SK-N-SH (cell line): ENCODE measurements at regions not wholly inside any gene's neighbourhood (a gene's known extent, or its start where the extent isn't known, plus 50 kb on each side); places are given as distances from the start of the nearest gene placed in this dataset.

Experiments
- CTCF ChIA-PET: fragments of 300-600, 350-600 bp; formaldehyde crosslinking; extraction: SDS; loops from one replicate; lab custom pipeline; 2021; lab: Yijun Ruan, JAX
- POLR2A ChIA-PET: fragments of 350-600 bp; sonication (Branson Sonifier 250); formaldehyde crosslinking; extraction: SDS; loops from one replicate; lab custom pipeline; 2020; ENCODE audit warnings: antibody characterized with exemption, inconsistent platforms; lab: Yijun Ruan, JAX
- DNase-seq: peaks from one replicate; pipeline ENCODE4 v3.0.0; 2012
- H2AFZ ChIP-seq: fragments of 200-600 bp; sonication (generic); 2 replicates; pipeline ENCODE4 v1.8.1; 2016; ENCODE audit warnings: antibody characterized with exemption, mild to moderate bottlenecking, low read depth
- H3F3A ChIP-seq: fragments of 200-600 bp; sonication (generic); replicated peaks from 2 replicates; pipeline ENCODE3; 2016; ENCODE audit warnings: antibody characterized with exemption, mild to moderate bottlenecking; ENCODE audit not compliant: insufficient read depth
- H3K27ac ChIP-seq, 2 experiments: fragments of 200-500 bp in 1 of 2; fragments of 200-600 bp in 1 of 2; sonication (Bioruptor generic) in 1 of 2; sonication (generic), shearing (Covaris generic) in 1 of 2; 2 replicates each; pipeline versions ENCODE4 v1.5.1 to v1.6.1; 2014 to 2016; ENCODE audit warnings: low read depth in 2 of 2, inconsistent platforms in 1 of 2, low read length in 1 of 2, mild to moderate bottlenecking in 1 of 2, mixed read lengths in 1 of 2
- H3K27me3 ChIP-seq: fragments of 200-600 bp; sonication (generic), shearing (Covaris generic); 2 replicates; pipeline ENCODE4 v1.6.1; 2016; ENCODE audit warnings: mixed run types; ENCODE audit not compliant: insufficient read depth
- H3K36me3 ChIP-seq, 2 experiments: fragments of 200-500 bp in 1 of 2; fragments of 200-600 bp in 1 of 2; sonication (Bioruptor generic) in 1 of 2; sonication (generic) in 1 of 2; replicated peaks in 1 of 2; 2 replicates each; pipeline versions ENCODE3 to v1.5.1; 2014 to 2016; ENCODE audit warnings: low read length in 1 of 2, mild to moderate bottlenecking in 1 of 2; ENCODE audit not compliant: insufficient read depth in 2 of 2, control insufficient read depth in 1 of 2
- H3K4me1 ChIP-seq, 2 experiments: fragments of 200-500 bp in 1 of 2; fragments of 200-600 bp in 1 of 2; sonication (Bioruptor generic) in 1 of 2; sonication (generic), shearing (Covaris generic) in 1 of 2; 2 replicates each; pipeline versions ENCODE4 v1.5.1 to v1.6.1; 2014 to 2016; ENCODE audit warnings: low read depth in 1 of 2, low read length in 1 of 2, mixed run types in 1 of 2; ENCODE audit not compliant: insufficient read depth in 2 of 2, control insufficient read depth in 1 of 2
- H3K4me2 ChIP-seq: fragments of 200-600 bp; sonication (generic), shearing (Covaris generic); 2 replicates; pipeline ENCODE4 v1.6.1; 2017; ENCODE audit warnings: mixed run types
- H3K4me3 ChIP-seq, 2 experiments: fragments of 200-500 bp in 1 of 2; fragments of 200-600 bp in 1 of 2; sonication (Bioruptor generic) in 1 of 2; sonication (generic), shearing (Covaris generic) in 1 of 2; 2 replicates each; pipeline versions ENCODE4 v1.5.1 to v1.8.1; 2014 to 2016; ENCODE audit warnings: low read depth in 2 of 2, inconsistent platforms in 1 of 2, low read length in 1 of 2, mild to moderate bottlenecking in 1 of 2, mixed read lengths in 1 of 2, moderate library complexity in 1 of 2
- H3K79me2 ChIP-seq: fragments of 200-600 bp; sonication (generic); 2 replicates; pipeline ENCODE4 v1.8.1; 2017; ENCODE audit warnings: mild to moderate bottlenecking; ENCODE audit not compliant: insufficient read depth
- H3K9ac ChIP-seq: fragments of 200-600 bp; sonication (generic); 2 replicates; pipeline ENCODE4 v1.6.1; 2017; ENCODE audit warnings: mixed run types
- H3K9me2 ChIP-seq: fragments of 200-600 bp; sonication (generic); 2 replicates; pipeline ENCODE4 v1.6.1; 2017; ENCODE audit warnings: mixed run types
- H3K9me3 ChIP-seq: fragments of 200-600 bp; sonication (generic); 2 replicates; pipeline ENCODE4 v1.6.1; 2017; ENCODE audit warnings: mixed run types, mild to moderate bottlenecking, moderate library complexity
- H4K20me1 ChIP-seq: fragments of 200-600 bp; sonication (generic); 2 replicates; pipeline ENCODE4 v1.6.1; 2017; ENCODE audit warnings: mild to moderate bottlenecking, mixed run types; ENCODE audit not compliant: insufficient read depth
- ELF1 ChIP-seq: IDR thresholded peaks from 2 replicates; pipeline ENCODE4 v1.4.0; 2012
- FOSL2 ChIP-seq: IDR thresholded peaks from 2 replicates; pipeline ENCODE4 v1.4.0; 2012; ENCODE audit warnings: low read depth, mild to moderate bottlenecking, moderate library complexity, borderline replicate concordance
- GABPA ChIP-seq: IDR thresholded peaks from 2 replicates; pipeline ENCODE4 v1.4.0; 2012; ENCODE audit warnings: low read depth, mild to moderate bottlenecking
- GATA2 ChIP-seq: sonication (generic); formaldehyde crosslinking; IDR thresholded peaks from 2 replicates; pipeline ENCODE4 v1.5.0; 2020; ENCODE audit warnings: mild to moderate bottlenecking, missing genetic modification reagents
- MEF2A ChIP-seq: IDR thresholded peaks from 2 replicates; pipeline ENCODE4 v1.4.0; 2012; ENCODE audit warnings: low read depth, borderline replicate concordance
- MXI1 ChIP-seq: IDR thresholded peaks from 2 replicates; pipeline ENCODE4 v1.6.1; 2012; ENCODE audit warnings: mild to moderate bottlenecking, low read depth, low read length, improper control_type of control experiment
- NRF1 ChIP-seq: IDR thresholded peaks from 2 replicates; pipeline ENCODE4 v1.6.1; 2012; ENCODE audit warnings: low read depth, mild to moderate bottlenecking, low read length
- POLR2AphosphoS5 ChIP-seq: IDR thresholded peaks from 2 replicates; pipeline ENCODE4 v1.6.1; 2012; ENCODE audit warnings: low read depth, low read length
- RAD21 ChIP-seq: IDR thresholded peaks from 2 replicates; pipeline ENCODE4 v1.6.1; 2012; ENCODE audit warnings: mild to moderate bottlenecking, low read length
- RCOR1 ChIP-seq: fragments of 150-350 bp; IDR thresholded peaks from 2 replicates; pipeline ENCODE4 v1.6.1; 2017; ENCODE audit warnings: antibody characterized with exemption, low read length
- SIN3A ChIP-seq: IDR thresholded peaks from 2 replicates; pipeline ENCODE4 v1.6.1; 2012; ENCODE audit warnings: low read depth, mild to moderate bottlenecking, low read length, moderate library complexity, borderline replicate concordance
- SMC3 ChIP-seq: IDR thresholded peaks from 2 replicates; pipeline ENCODE4 v1.6.1; 2012; ENCODE audit warnings: low read depth, low read length, improper control_type of control experiment
- TCF12 ChIP-seq: IDR thresholded peaks from 2 replicates; pipeline ENCODE4 v1.4.0; 2012
- WGBS: methylation state at CpG from one replicate; pipeline ENCODE4 v1.1.6; 2017; ENCODE audit warnings: low lambda C conversion rate; 5-methylcytosine and 5-hydroxymethylcytosine counted together
- TF ChIP-seq, protein P1 (sequence below): IDR thresholded peaks from 2 replicates; pipeline ENCODE4 v1.4.0; 2012; ENCODE audit warnings: low read depth, borderline replicate concordance
- TF ChIP-seq, protein P2 (sequence below): fragments of 200-600 bp; sonication (generic); IDR thresholded peaks from 2 replicates; pipeline ENCODE4 v1.6.1; 2017; ENCODE audit warnings: antibody characterized with exemption, mild to moderate bottlenecking, moderate library complexity
- TF ChIP-seq, protein P3 (sequence below): IDR thresholded peaks from 2 replicates; pipeline ENCODE4 v1.4.0; 2012; ENCODE audit warnings: low read depth, borderline replicate concordance

GRCh38 chr14:100394886-100395672, 71.9 kb downstream of the SLC25A47 start:
- Histone ChIP-seq H3F3A (no peaks in the 10 kb centered on the region), H3K4me1 (peaks cover 17 to 77% of the 10 kb centered on the region in 2 experiments; a peak in 3 of 4 replicates), H3K79me2 (peaks cover 4% of the 10 kb centered on the region), H3K27me3 (no peaks in the 10 kb centered on the region), H4K20me1 (no peaks in the 10 kb centered on the region), H3K9ac (no peak overlapping the region)
- no peak for TF ChIP-seq POLR2AphosphoS5
- no peak for TF ChIP-seq SIN3A
- no peak for TF ChIP-seq NRF1
- TF ChIP-seq TCF12: no peak
- TF ChIP-seq MEF2A: no peak
- TF ChIP-seq GATA2 (CRISPR knock-in tag): no peak
- TF ChIP-seq ELF1: no peak
- no peak for TF ChIP-seq SMC3
- TF ChIP-seq, protein P1, sequence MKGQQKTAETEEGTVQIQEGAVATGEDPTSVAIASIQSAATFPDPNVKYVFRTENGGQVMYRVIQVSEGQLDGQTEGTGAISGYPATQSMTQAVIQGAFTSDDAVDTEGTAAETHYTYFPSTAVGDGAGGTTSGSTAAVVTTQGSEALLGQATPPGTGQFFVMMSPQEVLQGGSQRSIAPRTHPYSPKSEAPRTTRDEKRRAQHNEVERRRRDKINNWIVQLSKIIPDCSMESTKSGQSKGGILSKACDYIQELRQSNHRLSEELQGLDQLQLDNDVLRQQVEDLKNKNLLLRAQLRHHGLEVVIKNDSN: no peak
- no peak for TF ChIP-seq RCOR1
- TF ChIP-seq, protein P2, sequence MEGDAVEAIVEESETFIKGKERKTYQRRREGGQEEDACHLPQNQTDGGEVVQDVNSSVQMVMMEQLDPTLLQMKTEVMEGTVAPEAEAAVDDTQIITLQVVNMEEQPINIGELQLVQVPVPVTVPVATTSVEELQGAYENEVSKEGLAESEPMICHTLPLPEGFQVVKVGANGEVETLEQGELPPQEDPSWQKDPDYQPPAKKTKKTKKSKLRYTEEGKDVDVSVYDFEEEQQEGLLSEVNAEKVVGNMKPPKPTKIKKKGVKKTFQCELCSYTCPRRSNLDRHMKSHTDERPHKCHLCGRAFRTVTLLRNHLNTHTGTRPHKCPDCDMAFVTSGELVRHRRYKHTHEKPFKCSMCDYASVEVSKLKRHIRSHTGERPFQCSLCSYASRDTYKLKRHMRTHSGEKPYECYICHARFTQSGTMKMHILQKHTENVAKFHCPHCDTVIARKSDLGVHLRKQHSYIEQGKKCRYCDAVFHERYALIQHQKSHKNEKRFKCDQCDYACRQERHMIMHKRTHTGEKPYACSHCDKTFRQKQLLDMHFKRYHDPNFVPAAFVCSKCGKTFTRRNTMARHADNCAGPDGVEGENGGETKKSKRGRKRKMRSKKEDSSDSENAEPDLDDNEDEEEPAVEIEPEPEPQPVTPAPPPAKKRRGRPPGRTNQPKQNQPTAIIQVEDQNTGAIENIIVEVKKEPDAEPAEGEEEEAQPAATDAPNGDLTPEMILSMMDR: no peak
- no peak for TF ChIP-seq GABPA
- TF ChIP-seq, protein P3, sequence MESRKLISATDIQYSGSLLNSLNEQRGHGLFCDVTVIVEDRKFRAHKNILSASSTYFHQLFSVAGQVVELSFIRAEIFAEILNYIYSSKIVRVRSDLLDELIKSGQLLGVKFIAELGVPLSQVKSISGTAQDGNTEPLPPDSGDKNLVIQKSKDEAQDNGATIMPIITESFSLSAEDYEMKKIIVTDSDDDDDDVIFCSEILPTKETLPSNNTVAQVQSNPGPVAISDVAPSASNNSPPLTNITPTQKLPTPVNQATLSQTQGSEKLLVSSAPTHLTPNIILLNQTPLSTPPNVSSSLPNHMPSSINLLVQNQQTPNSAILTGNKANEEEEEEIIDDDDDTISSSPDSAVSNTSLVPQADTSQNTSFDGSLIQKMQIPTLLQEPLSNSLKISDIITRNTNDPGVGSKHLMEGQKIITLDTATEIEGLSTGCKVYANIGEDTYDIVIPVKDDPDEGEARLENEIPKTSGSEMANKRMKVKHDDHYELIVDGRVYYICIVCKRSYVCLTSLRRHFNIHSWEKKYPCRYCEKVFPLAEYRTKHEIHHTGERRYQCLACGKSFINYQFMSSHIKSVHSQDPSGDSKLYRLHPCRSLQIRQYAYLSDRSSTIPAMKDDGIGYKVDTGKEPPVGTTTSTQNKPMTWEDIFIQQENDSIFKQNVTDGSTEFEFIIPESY: no peak
- TF ChIP-seq RAD21: no peak
- no peak for TF ChIP-seq FOSL2
- no peak for TF ChIP-seq MXI1
- TF ChIP-seq, all 33 proteins: peak for 0
- DNase-seq: no peak
- Histone ChIP-seq H2AFZ (no peak overlapping the region), H3K9me2 (no peaks in the 10 kb centered on the region), H3K4me3 (no peak overlapping the region), H3K36me3 (no peaks in the 10 kb centered on the region), H3K9me3 (no peaks in the 10 kb centered on the region), H3K27ac (peak overlapping the region in 1 of 2 experiments; percentile 88; a peak in 2 of 4 replicates), H3K4me2 (no peak overlapping the region)
- ChIA-PET POLR2A (interaction anchor here (1.1 to 1.5 kb wide), 2 partner anchors 22 to 172 kb away, joined by 4 read pairs; no protein-coding TSS in a partner anchor), CTCF (interaction anchor here (1.3 to 15.3 kb wide), 9 partner anchors 9 to 1234 kb away, joined by 3 to 310 read pairs (median 5); partner anchors contain the start of gene RTL1)
- WGBS: 84% methylated on average over 14 of the region's 14 CpGs
